Stimulated activated memory B cell treated with anti-CD40 and anti-IgM and Interleukin-4, amounts not matched to agents 10 μg/mL and 1 μg/mL and 100 μg/mL, for 72 hours (primary cell): ENCODE measurements at regions not wholly inside any gene's neighbourhood (a gene's known extent, or its start where the extent isn't known, plus 50 kb on each side); places are given as distances from the start of the nearest gene placed in this dataset.

Experiments used
- ATAC-seq: fragments of 150-1000 bp; cut with Tn5 transposase; 2 replicates; pipeline ENCODE4 v1.10.0; 2021
- H3K27ac Mint-ChIP-seq: one replicate; pipeline ENCODE4 v1.8.0; 2022; ENCODE audit warnings: mild to moderate bottlenecking, mixed read lengths
- H3K27me3 Mint-ChIP-seq: one replicate; pipeline ENCODE4 v1.8.0; 2022; ENCODE audit warnings: mixed read lengths
- H3K36me3 Mint-ChIP-seq: one replicate; pipeline ENCODE4 v1.8.0; 2022; ENCODE audit warnings: mixed read lengths
- H3K4me1 Mint-ChIP-seq: one replicate; pipeline ENCODE4 v1.8.0; 2022; ENCODE audit warnings: mixed read lengths
- H3K4me3 Mint-ChIP-seq: one replicate; pipeline ENCODE4 v1.8.0; 2022; ENCODE audit warnings: mild to moderate bottlenecking, moderate library complexity, mixed read lengths
- H3K9me3 Mint-ChIP-seq: one replicate; pipeline ENCODE4 v1.8.0; 2022; ENCODE audit warnings: mixed read lengths

- H3K4me1 Mint-ChIP-seq, result no peaks in the 10 kb centered on the region
- no peak overlapping the region for H3K27ac Mint-ChIP-seq
- H3K4me3 Mint-ChIP-seq, result no peak overlapping the region
- H3K9me3 Mint-ChIP-seq, result peaks cover 3% of the 10 kb centered on the region
- no peaks in the 10 kb centered on the region for H3K27me3 Mint-ChIP-seq
- ATAC-seq, result no peak
- no peaks in the 10 kb centered on the region for H3K36me3 Mint-ChIP-seq
Measured at GRCh38 chr11:25927411-25927953, 404.4 kb upstream of the ANO3 start.

- no peaks in the 10 kb centered on the region for H3K4me1 Mint-ChIP-seq
- H3K9me3 Mint-ChIP-seq, result no peaks in the 10 kb centered on the region
- H3K27ac Mint-ChIP-seq, result no peak overlapping the region
- no peaks in the 10 kb centered on the region for H3K36me3 Mint-ChIP-seq
- H3K27me3 Mint-ChIP-seq, result no peaks in the 10 kb centered on the region
- no peak for ATAC-seq
- no peak overlapping the region for H3K4me3 Mint-ChIP-seq
Measured at GRCh38 chr11:25928076-25928475, 403.9 kb upstream of the ANO3 start.

DNA sequence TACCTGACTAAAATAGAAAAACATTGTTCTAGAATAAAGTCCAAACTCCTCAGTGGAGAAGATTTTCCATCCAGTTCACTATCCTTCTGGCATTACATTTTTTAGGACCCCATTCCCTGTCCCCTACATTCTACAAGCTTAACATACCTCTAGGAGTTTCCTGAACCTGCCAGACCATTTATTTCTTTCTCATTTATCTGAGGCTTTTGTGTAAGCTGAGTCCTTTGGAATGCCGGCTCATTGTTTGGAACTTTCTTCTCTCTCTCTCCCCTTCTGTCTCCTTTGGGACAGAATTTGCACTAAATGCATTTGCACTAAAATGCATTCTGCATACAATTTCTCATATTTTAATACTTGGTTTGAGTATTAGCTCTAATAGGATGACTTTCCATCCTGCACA, 393.0 kb upstream of the ANO3 start:
- no peaks in the 10 kb centered on the region for H3K9me3 Mint-ChIP-seq
- H3K4me3 Mint-ChIP-seq, result no peak overlapping the region
- no peak for ATAC-seq
- no peaks in the 10 kb centered on the region for H3K27me3 Mint-ChIP-seq
- H3K4me1 Mint-ChIP-seq, result no peaks in the 10 kb centered on the region
- H3K27ac Mint-ChIP-seq, result no peak overlapping the region
- no peaks in the 10 kb centered on the region for H3K36me3 Mint-ChIP-seq

- H3K27me3 Mint-ChIP-seq, result no peaks in the 10 kb centered on the region
- ATAC-seq, result no peak
- H3K9me3 Mint-ChIP-seq, result no peaks in the 10 kb centered on the region
- H3K4me1 Mint-ChIP-seq, result no peaks in the 10 kb centered on the region
- no peak overlapping the region for H3K4me3 Mint-ChIP-seq
- no peaks in the 10 kb centered on the region for H3K36me3 Mint-ChIP-seq
- no peak overlapping the region for H3K27ac Mint-ChIP-seq
Measured at GRCh38 chr11:25939691-25940090, 392.2 kb upstream of the ANO3 start.

DNA sequence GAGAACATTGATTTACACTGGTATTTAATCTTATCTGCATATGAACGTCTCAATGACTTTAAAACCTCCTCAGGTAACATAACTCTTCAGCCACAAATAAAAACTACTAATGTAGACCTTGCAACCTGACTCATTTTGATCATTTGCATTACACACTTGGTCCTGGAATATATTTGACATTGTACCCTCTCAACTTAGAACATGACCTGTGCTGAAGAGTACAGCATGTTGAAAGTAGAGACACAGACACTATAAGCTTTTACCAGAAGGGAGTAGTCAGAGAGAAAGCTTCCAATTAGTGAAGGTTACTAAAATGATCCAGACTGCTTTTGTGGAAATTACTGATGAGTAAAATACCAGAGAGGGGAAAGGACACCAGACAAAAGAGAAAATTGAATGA, 390.6 kb upstream of the ANO3 start:
- Mint-ChIP-seq H3K27ac (no peak overlapping the region), H3K4me3 (no peak overlapping the region), H3K36me3 (no peaks in the 10 kb centered on the region), H3K4me1 (no peaks in the 10 kb centered on the region), H3K27me3 (no peaks in the 10 kb centered on the region), H3K9me3 (no peaks in the 10 kb centered on the region)
- no peak for ATAC-seq

GRCh38 chr11:25943031-25943430, 388.9 kb upstream of the ANO3 start:
- no peak overlapping the region for H3K4me3 Mint-ChIP-seq
- H3K4me1 Mint-ChIP-seq, result no peaks in the 10 kb centered on the region
- peaks cover 3% of the 10 kb centered on the region for H3K9me3 Mint-ChIP-seq
- ATAC-seq, result no peak
- no peaks in the 10 kb centered on the region for H3K27me3 Mint-ChIP-seq
- no peak overlapping the region for H3K27ac Mint-ChIP-seq
- no peaks in the 10 kb centered on the region for H3K36me3 Mint-ChIP-seq

GRCh38 chr11:25943777-25944661, 387.9 kb upstream of the ANO3 start:
- Mint-ChIP-seq H3K27me3 (no peaks in the 10 kb centered on the region), H3K9me3 (peaks cover 3% of the 10 kb centered on the region), H3K27ac (no peak overlapping the region), H3K4me1 (no peaks in the 10 kb centered on the region), H3K4me3 (no peak overlapping the region), H3K36me3 (no peaks in the 10 kb centered on the region)
- peak; percentile 28 for ATAC-seq

DNA sequence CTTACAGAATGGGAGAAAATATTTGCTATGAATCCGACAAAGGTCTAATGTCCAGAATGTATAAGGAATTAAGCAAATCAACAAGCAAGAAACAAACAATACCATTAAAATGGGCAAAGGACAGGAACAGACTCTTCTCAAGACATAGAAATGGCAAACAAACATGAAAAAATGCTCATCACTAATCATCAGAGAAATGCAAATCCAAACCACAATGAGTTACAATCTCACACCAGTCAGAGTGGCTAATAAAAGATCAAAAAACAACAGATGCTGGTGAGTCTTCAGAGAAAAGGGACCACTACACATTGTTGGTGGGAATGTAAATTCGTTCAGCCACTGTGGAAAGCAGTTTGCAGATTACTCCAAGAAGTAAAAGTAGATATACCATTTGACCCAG, 382.0 kb upstream of the ANO3 start:
- no peak for ATAC-seq
- Mint-ChIP-seq H3K36me3 (no peaks in the 10 kb centered on the region), H3K9me3 (peaks cover 6% of the 10 kb centered on the region), H3K4me3 (no peak overlapping the region), H3K27ac (no peak overlapping the region), H3K27me3 (no peaks in the 10 kb centered on the region), H3K4me1 (no peaks in the 10 kb centered on the region)

GRCh38 chr11:25953006-25953405, 378.9 kb upstream of the ANO3 start:
- no peak for ATAC-seq
- no peak overlapping the region for H3K27ac Mint-ChIP-seq
- no peaks in the 10 kb centered on the region for H3K36me3 Mint-ChIP-seq
- H3K27me3 Mint-ChIP-seq, result no peaks in the 10 kb centered on the region
- peaks cover 3% of the 10 kb centered on the region for H3K9me3 Mint-ChIP-seq
- no peaks in the 10 kb centered on the region for H3K4me1 Mint-ChIP-seq
- H3K4me3 Mint-ChIP-seq, result no peak overlapping the region

GRCh38 chr11:25958045-25958444, 373.9 kb upstream of the ANO3 start:
- Mint-ChIP-seq H3K4me1 (no peaks in the 10 kb centered on the region), H3K9me3 (peaks cover 3% of the 10 kb centered on the region), H3K4me3 (no peak overlapping the region), H3K27ac (no peak overlapping the region), H3K27me3 (no peaks in the 10 kb centered on the region), H3K36me3 (no peaks in the 10 kb centered on the region)
- ATAC-seq, result no peak

DNA sequence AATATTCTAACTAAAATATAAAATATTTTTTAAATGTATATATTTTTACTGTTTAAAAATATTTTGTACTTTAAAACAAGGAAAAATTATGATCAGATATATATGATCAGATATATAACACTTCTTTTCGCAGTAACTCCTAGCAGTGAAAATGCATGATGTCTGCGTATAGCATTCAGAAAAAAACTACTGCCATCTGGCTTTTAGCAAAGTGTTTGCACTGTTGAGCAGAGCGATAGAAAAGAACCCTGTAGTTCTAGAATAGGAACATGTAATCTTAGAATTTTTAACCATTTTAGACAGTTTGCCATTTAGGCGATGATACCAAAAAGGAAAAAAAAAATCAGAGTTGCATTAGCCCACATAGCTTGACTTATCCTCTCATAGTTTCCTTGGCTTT, 370.4 kb upstream of the ANO3 start:
- ATAC-seq, result no peak
- H3K27me3 Mint-ChIP-seq, result no peaks in the 10 kb centered on the region
- no peaks in the 10 kb centered on the region for H3K36me3 Mint-ChIP-seq
- H3K27ac Mint-ChIP-seq, result no peak overlapping the region
- no peak overlapping the region for H3K4me3 Mint-ChIP-seq
- no peaks in the 10 kb centered on the region for H3K4me1 Mint-ChIP-seq
- H3K9me3 Mint-ChIP-seq, result no peaks in the 10 kb centered on the region

- Mint-ChIP-seq H3K9me3 (no peaks in the 10 kb centered on the region), H3K36me3 (no peaks in the 10 kb centered on the region), H3K27me3 (no peaks in the 10 kb centered on the region), H3K4me1 (no peaks in the 10 kb centered on the region), H3K4me3 (no peak overlapping the region), H3K27ac (no peak overlapping the region)
- no peak for ATAC-seq
Measured at GRCh38 chr11:25970726-25971508, 361.0 kb upstream of the ANO3 start.

- no peaks in the 10 kb centered on the region for H3K9me3 Mint-ChIP-seq
- no peaks in the 10 kb centered on the region for H3K36me3 Mint-ChIP-seq
- ATAC-seq, result no peak
- H3K4me3 Mint-ChIP-seq, result no peak overlapping the region
- peaks cover 9% of the 10 kb centered on the region for H3K4me1 Mint-ChIP-seq
- H3K27me3 Mint-ChIP-seq, result no peaks in the 10 kb centered on the region
- no peak overlapping the region for H3K27ac Mint-ChIP-seq
Measured at GRCh38 chr11:25980091-25980490, 351.8 kb upstream of the ANO3 start.

GRCh38 chr11:25981998-25982397, 349.9 kb upstream of the ANO3 start:
- H3K4me1 Mint-ChIP-seq, result peaks cover 9% of the 10 kb centered on the region
- no peak overlapping the region for H3K27ac Mint-ChIP-seq
- no peaks in the 10 kb centered on the region for H3K9me3 Mint-ChIP-seq
- no peaks in the 10 kb centered on the region for H3K36me3 Mint-ChIP-seq
- ATAC-seq, result peak; percentile 70
- H3K27me3 Mint-ChIP-seq, result no peaks in the 10 kb centered on the region
- peak overlapping the region; percentile 19 for H3K4me3 Mint-ChIP-seq

GRCh38 chr11:25983280-25983679, 348.6 kb upstream of the ANO3 start:
- Mint-ChIP-seq H3K27ac (no peak overlapping the region), H3K9me3 (no peaks in the 10 kb centered on the region), H3K27me3 (no peaks in the 10 kb centered on the region), H3K36me3 (no peaks in the 10 kb centered on the region), H3K4me3 (no peak overlapping the region), H3K4me1 (peaks cover 9% of the 10 kb centered on the region)
- ATAC-seq, result no peak

DNA sequence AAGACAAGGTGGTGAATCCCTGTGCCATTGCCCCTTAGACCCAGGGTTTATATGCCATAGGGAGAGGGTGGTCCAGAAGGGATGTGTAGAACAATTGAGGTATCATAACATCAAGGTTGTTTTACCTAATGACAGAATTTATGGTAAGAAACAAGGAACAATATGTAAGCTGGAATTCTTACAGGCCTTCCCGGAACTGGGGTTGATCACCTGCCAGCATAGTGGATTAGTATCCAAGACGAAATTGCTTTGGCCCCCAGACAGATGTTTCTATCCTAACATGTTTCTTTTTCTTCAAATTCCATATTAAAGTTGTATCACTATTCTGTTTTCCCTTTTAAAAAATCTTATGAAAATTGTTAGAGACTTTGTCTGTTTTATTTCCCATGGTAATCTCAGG, 343.8 kb upstream of the ANO3 start:
- H3K4me1 Mint-ChIP-seq, result no peaks in the 10 kb centered on the region

More for the DNA sequence above, 343.8 kb upstream of the ANO3 start:
- Mint-ChIP-seq H3K4me3 (no peak overlapping the region), H3K36me3 (no peaks in the 10 kb centered on the region), H3K9me3 (no peaks in the 10 kb centered on the region), H3K27me3 (no peaks in the 10 kb centered on the region), H3K27ac (no peak overlapping the region)
- no peak for ATAC-seq
